ENCODE measurements at regions not wholly inside any gene's neighbourhood (a gene's known extent, or its start where the extent isn't known, plus 50 kb on each side); places are given as distances from the start of the nearest gene placed in this dataset.

DNA sequence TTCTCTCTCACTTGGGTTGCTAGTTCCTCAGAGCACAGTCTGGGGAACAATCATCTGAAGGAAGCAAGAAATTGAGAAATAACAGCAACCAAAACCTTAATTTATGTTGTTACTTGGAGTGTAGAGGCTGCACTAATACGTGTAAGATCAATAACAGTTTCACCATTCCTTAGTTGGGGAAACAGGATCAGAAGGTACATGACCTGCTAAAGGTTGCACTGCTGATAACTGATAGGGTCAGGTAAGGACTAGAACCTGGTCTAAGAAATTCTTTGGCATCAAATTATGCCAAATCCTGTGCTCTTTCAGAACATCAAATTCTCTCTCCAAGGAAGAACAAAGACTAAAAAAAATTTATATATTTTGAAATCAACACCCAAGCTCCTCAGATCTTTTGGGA, 278.6 kb upstream of the C9orf72 start:
- no peak for DNase-seq (ENCODE audit: low read depth)
- Histone ChIP-seq H3K4me3 (ENCODE audit: low read length) (no peak overlapping the region), H3K9ac (ENCODE audit: low read length) (no peak overlapping the region), H3K4me1 (ENCODE audit: control insufficient read depth, insufficient read depth, low read length) (no peaks in the 10 kb centered on the region), H3K9me3 (ENCODE audit: control insufficient read depth, low read length) (no peaks in the 10 kb centered on the region), H3K36me3 (ENCODE audit: control insufficient read depth, insufficient read depth, low read length, severe bottlenecking) (no peaks in the 10 kb centered on the region), H3K27me3 (replicated peaks; ENCODE audit: control insufficient read depth, insufficient read depth, low read length) (peaks cover 12% of the 10 kb centered on the region)

- Histone ChIP-seq H3K4me3 (ENCODE audit: low read length) (no peak overlapping the region), H3K9ac (ENCODE audit: low read length) (no peak overlapping the region), H3K27me3 (replicated peaks; ENCODE audit: control insufficient read depth, insufficient read depth, low read length) (peaks cover 12% of the 10 kb centered on the region), H3K9me3 (ENCODE audit: control insufficient read depth, low read length) (no peaks in the 10 kb centered on the region), H3K36me3 (ENCODE audit: control insufficient read depth, insufficient read depth, low read length, severe bottlenecking) (no peaks in the 10 kb centered on the region), H3K4me1 (ENCODE audit: control insufficient read depth, insufficient read depth, low read length) (no peaks in the 10 kb centered on the region)
- no peak for DNase-seq (ENCODE audit: low read depth)
These were observed 280.2 kb upstream of the C9orf72 start for GRCh38 chr9:27853529-27853928.

DNA sequence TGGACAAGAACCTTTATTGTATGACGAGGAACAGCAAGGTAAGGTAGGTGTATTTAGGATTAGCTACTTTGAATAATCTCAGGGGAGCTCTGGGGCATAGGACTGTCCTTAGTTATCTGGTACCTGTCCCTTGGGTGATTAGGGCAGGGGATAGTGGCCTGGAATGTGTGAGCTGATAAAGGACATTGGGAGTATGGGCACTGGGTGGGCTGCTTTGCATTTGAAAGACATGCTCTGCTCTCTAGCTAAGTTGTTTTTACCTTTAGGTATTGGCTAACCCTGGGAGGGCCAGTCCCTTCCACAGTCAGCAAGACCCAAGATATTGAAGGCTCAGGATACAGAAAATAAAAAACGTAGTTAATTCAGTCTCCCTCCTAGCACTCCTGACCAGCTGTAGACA, 282.8 kb upstream of the C9orf72 start:
- no peak overlapping the region for H3K4me3 ChIP-seq (ENCODE audit: low read length)
- no peaks in the 10 kb centered on the region for H3K9me3 ChIP-seq (ENCODE audit: control insufficient read depth, low read length)
- DNase-seq (ENCODE audit: low read depth): no peak
- H3K27me3 ChIP-seq (replicated peaks; ENCODE audit: control insufficient read depth, insufficient read depth, low read length): no peaks in the 10 kb centered on the region
- no peak overlapping the region for H3K9ac ChIP-seq (ENCODE audit: low read length)
- no peaks in the 10 kb centered on the region for H3K36me3 ChIP-seq (ENCODE audit: control insufficient read depth, insufficient read depth, low read length, severe bottlenecking)
- H3K4me1 ChIP-seq (ENCODE audit: control insufficient read depth, insufficient read depth, low read length): no peaks in the 10 kb centered on the region

DNA sequence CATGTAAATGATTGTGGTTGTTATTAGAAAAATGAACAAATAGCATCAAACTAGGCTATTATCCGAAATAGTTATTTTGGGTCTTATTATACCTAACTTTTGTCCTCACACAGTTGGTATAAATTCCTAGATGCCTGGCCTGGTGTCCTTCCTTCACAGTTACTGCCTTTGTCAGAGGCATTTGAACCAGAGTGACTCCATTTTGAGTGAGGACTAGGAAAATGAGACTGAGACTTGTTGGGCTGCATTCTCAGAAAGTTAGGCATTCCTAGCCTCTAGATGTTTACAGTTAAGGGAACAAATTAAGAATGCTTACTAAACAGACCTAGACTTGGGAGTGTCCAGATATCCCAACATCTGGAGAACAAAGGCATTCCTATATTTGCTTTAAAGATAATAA, 283.5 kb upstream of the C9orf72 start:
- Histone ChIP-seq H3K9ac (ENCODE audit: low read length) (no peak overlapping the region), H3K4me1 (ENCODE audit: control insufficient read depth, insufficient read depth, low read length) (no peaks in the 10 kb centered on the region), H3K27me3 (replicated peaks; ENCODE audit: control insufficient read depth, insufficient read depth, low read length) (no peaks in the 10 kb centered on the region), H3K9me3 (ENCODE audit: control insufficient read depth, low read length) (no peaks in the 10 kb centered on the region), H3K36me3 (ENCODE audit: control insufficient read depth, insufficient read depth, low read length, severe bottlenecking) (no peaks in the 10 kb centered on the region), H3K4me3 (ENCODE audit: low read length) (no peak overlapping the region)
- no peak for DNase-seq (ENCODE audit: low read depth)

DNA sequence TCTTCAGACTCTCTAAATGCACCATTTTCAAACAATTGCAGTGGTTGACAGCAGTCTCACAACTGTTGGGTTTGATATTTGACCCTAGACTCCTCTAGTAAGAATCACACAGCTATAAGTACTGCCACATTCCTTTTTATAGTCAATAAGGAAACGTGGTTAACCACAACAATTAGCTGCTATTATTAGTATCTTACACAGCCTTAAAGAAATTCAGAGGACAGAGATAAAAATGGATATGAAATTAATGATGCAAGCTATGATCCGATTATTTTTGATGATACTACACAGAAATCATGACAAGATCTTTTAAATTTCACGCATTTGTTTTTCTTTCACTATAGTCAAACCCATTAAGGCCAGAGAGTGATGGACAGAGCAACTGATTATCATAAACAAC, 288.6 kb upstream of the C9orf72 start:
- no peaks in the 10 kb centered on the region for H3K27me3 ChIP-seq (replicated peaks; ENCODE audit: control insufficient read depth, insufficient read depth, low read length)
- no peak overlapping the region for H3K4me3 ChIP-seq (ENCODE audit: low read length)
- H3K36me3 ChIP-seq (ENCODE audit: control insufficient read depth, insufficient read depth, low read length, severe bottlenecking): no peaks in the 10 kb centered on the region
- H3K9me3 ChIP-seq (ENCODE audit: control insufficient read depth, low read length): no peaks in the 10 kb centered on the region
- DNase-seq (ENCODE audit: low read depth): no peak
- H3K9ac ChIP-seq (ENCODE audit: low read length): no peak overlapping the region
- peaks cover 10% of the 10 kb centered on the region for H3K4me1 ChIP-seq (ENCODE audit: control insufficient read depth, insufficient read depth, low read length)

DNA sequence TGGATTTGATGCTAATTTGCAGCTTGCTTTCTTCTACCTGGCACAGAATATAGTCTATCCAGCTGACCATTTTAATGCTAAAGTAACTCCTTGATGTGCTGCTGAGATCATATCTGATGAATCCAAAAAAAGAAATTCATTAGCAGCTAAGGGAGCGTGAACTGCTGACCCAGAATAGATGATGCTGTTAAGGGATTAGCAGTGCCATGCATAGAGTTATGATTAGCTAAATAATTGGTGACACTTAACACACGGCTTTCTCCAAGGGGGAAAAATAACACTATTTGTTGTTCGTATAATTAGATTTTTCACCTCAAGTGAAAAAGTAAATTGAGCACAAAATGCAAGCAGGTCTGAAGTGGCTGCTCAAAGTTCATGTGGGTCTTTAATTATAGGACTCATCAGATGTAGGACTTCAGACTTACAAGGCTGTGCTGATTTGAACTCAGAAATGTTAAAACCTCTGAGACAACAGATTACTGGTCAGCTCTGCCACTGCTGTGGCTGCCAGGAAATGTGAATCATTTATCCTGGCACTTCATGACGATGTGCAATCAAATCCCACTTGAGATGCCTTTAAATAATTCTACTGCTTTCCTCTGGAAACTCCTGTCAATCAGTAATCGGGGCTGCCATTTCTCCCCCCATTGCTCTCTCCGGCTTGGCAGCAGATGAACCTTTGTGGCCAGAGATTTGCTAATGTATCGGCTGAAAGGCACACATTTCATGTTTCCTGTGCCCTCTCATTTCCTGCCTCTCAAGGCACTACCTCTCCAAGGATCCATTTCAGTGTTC, 291.6 kb upstream of the C9orf72 start:
- H3K4me3 ChIP-seq (ENCODE audit: low read length): no peak overlapping the region
- DNase-seq (ENCODE audit: low read depth): no peak

GRCh38 chr9:27866741-27867140, 293.5 kb upstream of the C9orf72 start:
- Histone ChIP-seq H3K27me3 (replicated peaks; ENCODE audit: control insufficient read depth, insufficient read depth, low read length) (peaks cover 7% of the 10 kb centered on the region), H3K4me1 (ENCODE audit: control insufficient read depth, insufficient read depth, low read length) (peaks cover 10% of the 10 kb centered on the region), H3K36me3 (ENCODE audit: control insufficient read depth, insufficient read depth, low read length, severe bottlenecking) (no peaks in the 10 kb centered on the region), H3K9me3 (ENCODE audit: control insufficient read depth, low read length) (no peaks in the 10 kb centered on the region), H3K4me3 (ENCODE audit: low read length) (no peak overlapping the region), H3K9ac (ENCODE audit: low read length) (no peak overlapping the region)
- no peak for DNase-seq (ENCODE audit: low read depth)

More for the DNA sequence above, 291.6 kb upstream of the C9orf72 start:
- no peaks in the 10 kb centered on the region for H3K9me3 ChIP-seq (ENCODE audit: control insufficient read depth, low read length)
- peaks cover 10% of the 10 kb centered on the region for H3K4me1 ChIP-seq (ENCODE audit: control insufficient read depth, insufficient read depth, low read length)
- H3K27me3 ChIP-seq (replicated peaks; ENCODE audit: control insufficient read depth, insufficient read depth, low read length): peaks cover 7% of the 10 kb centered on the region
- H3K36me3 ChIP-seq (ENCODE audit: control insufficient read depth, insufficient read depth, low read length, severe bottlenecking): no peaks in the 10 kb centered on the region
- no peak overlapping the region for H3K9ac ChIP-seq (ENCODE audit: low read length)

DNA sequence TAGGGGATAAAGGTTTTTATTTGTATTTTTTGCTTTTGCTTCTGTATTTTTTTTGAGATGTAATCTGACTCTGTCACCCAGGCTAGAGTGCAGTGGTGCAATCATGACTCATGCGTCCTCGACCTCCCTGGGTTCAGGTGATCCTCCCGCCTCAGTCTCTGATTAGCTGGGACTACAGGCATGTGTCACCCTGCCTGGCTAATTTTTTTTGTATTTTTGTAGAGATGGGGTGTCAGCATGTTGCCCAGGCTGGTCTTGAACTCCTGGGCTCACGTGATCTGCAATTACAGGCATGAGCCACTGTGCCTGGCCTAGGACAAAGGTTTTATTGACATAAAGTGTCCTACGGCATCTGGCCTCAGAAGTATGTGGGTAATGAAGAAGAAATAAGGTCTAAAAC, 297.1 kb upstream of the C9orf72 start:
- no peak overlapping the region for H3K4me3 ChIP-seq (ENCODE audit: low read length)
- H3K4me1 ChIP-seq (ENCODE audit: control insufficient read depth, insufficient read depth, low read length): peaks cover under 1% of the 10 kb centered on the region
- H3K27me3 ChIP-seq (replicated peaks; ENCODE audit: control insufficient read depth, insufficient read depth, low read length): peaks cover 7% of the 10 kb centered on the region
- DNase-seq (ENCODE audit: low read depth): no peak
- peaks cover 4% of the 10 kb centered on the region for H3K9me3 ChIP-seq (ENCODE audit: control insufficient read depth, low read length)
- H3K36me3 ChIP-seq (ENCODE audit: control insufficient read depth, insufficient read depth, low read length, severe bottlenecking): no peaks in the 10 kb centered on the region
- no peak overlapping the region for H3K9ac ChIP-seq (ENCODE audit: low read length)

DNA sequence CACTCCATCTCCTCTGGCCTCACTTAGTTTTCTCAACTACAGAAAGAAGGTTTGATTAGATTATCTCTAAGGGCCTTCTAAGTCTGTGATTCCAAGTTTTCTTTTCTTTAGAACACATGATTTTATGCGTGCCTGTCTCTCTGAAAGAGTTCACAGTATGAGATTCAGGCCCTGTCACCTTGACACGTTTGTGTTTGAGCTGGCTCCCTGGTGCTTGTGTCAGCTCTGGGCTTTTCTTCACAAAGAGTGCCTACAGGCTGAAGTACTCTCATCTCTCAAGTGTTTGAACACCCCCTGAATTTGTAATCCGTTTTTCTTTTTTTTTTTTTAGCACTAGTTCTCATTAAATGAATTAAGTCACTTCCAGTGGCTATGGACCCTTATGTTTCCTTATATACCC, 306.9 kb upstream of the C9orf72 start:
- no peaks in the 10 kb centered on the region for H3K4me1 ChIP-seq (ENCODE audit: control insufficient read depth, insufficient read depth, low read length)
- H3K27me3 ChIP-seq (replicated peaks; ENCODE audit: control insufficient read depth, insufficient read depth, low read length): no peaks in the 10 kb centered on the region
- peaks cover 4% of the 10 kb centered on the region for H3K9me3 ChIP-seq (ENCODE audit: control insufficient read depth, low read length)
- no peaks in the 10 kb centered on the region for H3K36me3 ChIP-seq (ENCODE audit: control insufficient read depth, insufficient read depth, low read length, severe bottlenecking)
- DNase-seq (ENCODE audit: low read depth): no peak
- no peak overlapping the region for H3K9ac ChIP-seq (ENCODE audit: low read length)
- no peak overlapping the region for H3K4me3 ChIP-seq (ENCODE audit: low read length)

- H3K9ac ChIP-seq (ENCODE audit: low read length): no peak overlapping the region
- peaks cover 4% of the 10 kb centered on the region for H3K9me3 ChIP-seq (ENCODE audit: control insufficient read depth, low read length)
- H3K27me3 ChIP-seq (replicated peaks; ENCODE audit: control insufficient read depth, insufficient read depth, low read length): no peaks in the 10 kb centered on the region
- H3K4me3 ChIP-seq (ENCODE audit: low read length): no peak overlapping the region
- H3K36me3 ChIP-seq (ENCODE audit: control insufficient read depth, insufficient read depth, low read length, severe bottlenecking): no peaks in the 10 kb centered on the region
- no peak for DNase-seq (ENCODE audit: low read depth)
- no peaks in the 10 kb centered on the region for H3K4me1 ChIP-seq (ENCODE audit: control insufficient read depth, insufficient read depth, low read length)
These were observed 307.4 kb upstream of the C9orf72 start for GRCh38 chr9:27880635-27881034.

DNA sequence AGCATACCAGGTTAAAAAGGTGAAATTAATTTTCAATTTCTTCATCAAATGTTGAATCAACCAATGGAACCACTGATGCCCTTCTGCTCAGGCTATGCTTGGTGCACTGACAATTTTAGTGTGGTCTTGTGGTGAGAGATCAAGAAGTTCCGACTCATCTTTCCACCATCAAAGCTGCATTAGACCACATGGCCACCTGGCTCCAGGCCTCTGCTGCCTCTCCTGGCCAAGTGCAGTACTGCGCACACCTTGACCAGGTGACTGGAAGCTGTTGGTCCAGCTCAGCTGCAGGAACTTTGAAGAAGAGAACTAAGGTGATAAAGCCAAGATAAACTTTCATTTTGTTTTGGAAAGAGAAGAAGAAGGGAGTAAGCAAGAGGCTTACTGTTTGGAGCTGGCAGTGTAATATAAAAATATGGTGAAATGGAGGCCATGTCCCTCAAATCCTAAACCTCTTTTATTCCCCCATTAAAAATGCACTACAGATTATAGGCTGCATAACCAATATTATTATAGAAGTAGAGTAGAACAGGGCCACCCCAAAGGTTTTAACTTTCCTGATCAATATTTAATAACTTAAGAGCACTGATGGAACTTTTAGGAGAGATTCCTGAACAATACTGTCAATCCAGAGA, 315.5 kb upstream of the C9orf72 start:
- no peak overlapping the region for H3K4me3 ChIP-seq (ENCODE audit: low read length)
- H3K9ac ChIP-seq (ENCODE audit: low read length): no peak overlapping the region
- no peak for DNase-seq (ENCODE audit: low read depth)
- H3K4me1 ChIP-seq (ENCODE audit: control insufficient read depth, insufficient read depth, low read length): no peaks in the 10 kb centered on the region
- peaks cover 4% of the 10 kb centered on the region for H3K9me3 ChIP-seq (ENCODE audit: control insufficient read depth, low read length)
- no peaks in the 10 kb centered on the region for H3K27me3 ChIP-seq (replicated peaks; ENCODE audit: control insufficient read depth, insufficient read depth, low read length)
- no peaks in the 10 kb centered on the region for H3K36me3 ChIP-seq (ENCODE audit: control insufficient read depth, insufficient read depth, low read length, severe bottlenecking)

Measured in adipocyte (in vitro differentiated cells).